ENCODE measurements at regions not wholly inside any gene's neighbourhood (a gene's known extent, or its start where the extent isn't known, plus 50 kb on each side); places are given as distances from the start of the nearest gene placed in this dataset.

GRCh38 chr5:67366691-67367395, 170.2 kb upstream of the CD180 start:
- no peak for DNase-seq (ENCODE audit: low read depth in 2 of 2)

GRCh38 chr5:67366276-67366675, 169.7 kb upstream of the CD180 start:
- DNase-seq (ENCODE audit: low read depth in 2 of 2), result no peak

GRCh38 chr5:67364381-67364970, 167.9 kb upstream of the CD180 start:
- no peak for DNase-seq (ENCODE audit: low read depth in 2 of 2)

GRCh38 chr5:67363963-67364362, 167.4 kb upstream of the CD180 start:
- DNase-seq (ENCODE audit: low read depth in 2 of 2), result no peak

GRCh38 chr5:67363180-67363709, 166.6 kb upstream of the CD180 start:
- no peak for DNase-seq (ENCODE audit: low read depth in 2 of 2)

GRCh38 chr5:67361932-67362729, 165.5 kb upstream of the CD180 start:
- DNase-seq (ENCODE audit: low read depth in 2 of 2), result no peak

- DNase-seq (ENCODE audit: low read depth in 2 of 2), result no peak
Measured at GRCh38 chr5:67360047-67360446, 163.4 kb upstream of the CD180 start.

GRCh38 chr5:67358186-67358585, 161.6 kb upstream of the CD180 start:
- no peak for DNase-seq (ENCODE audit: low read depth in 2 of 2)

GRCh38 chr5:67355120-67355713, 158.6 kb upstream of the CD180 start:
- no peak for DNase-seq (ENCODE audit: low read depth in 2 of 2)

- no peak for DNase-seq (ENCODE audit: low read depth in 2 of 2)
Measured at GRCh38 chr5:67353500-67354450, 157.2 kb upstream of the CD180 start.

- DNase-seq (ENCODE audit: low read depth in 2 of 2), result no peak
Measured at GRCh38 chr5:67350618-67351201, 154.1 kb upstream of the CD180 start.

GRCh38 chr5:67350185-67350584, 153.6 kb upstream of the CD180 start:
- no peak for DNase-seq (ENCODE audit: low read depth in 2 of 2)

GRCh38 chr5:67347821-67348220, 151.2 kb upstream of the CD180 start:
- DNase-seq (ENCODE audit: low read depth in 2 of 2), result no peak

GRCh38 chr5:67346611-67347010, 150.0 kb upstream of the CD180 start:
- DNase-seq (ENCODE audit: low read depth in 2 of 2), result no peak

GRCh38 chr5:67344870-67345269, 148.3 kb upstream of the CD180 start:
- DNase-seq (ENCODE audit: low read depth in 2 of 2), result no peak

GRCh38 chr5:67343835-67344234, 147.2 kb upstream of the CD180 start:
- DNase-seq (ENCODE audit: low read depth in 2 of 2), result no peak

GRCh38 chr5:67341478-67341877, 144.9 kb upstream of the CD180 start:
- no peak for DNase-seq (ENCODE audit: low read depth in 2 of 2)

- DNase-seq (ENCODE audit: low read depth in 2 of 2), result no peak
Measured at GRCh38 chr5:67339219-67339767, 142.7 kb upstream of the CD180 start.

GRCh38 chr5:67338421-67338820, 141.8 kb upstream of the CD180 start:
- no peak for DNase-seq (ENCODE audit: low read depth in 2 of 2)

- DNase-seq (ENCODE audit: low read depth in 2 of 2), result no peak
Measured at GRCh38 chr5:67337751-67338150, 141.2 kb upstream of the CD180 start.
